HG03064 (cell line): ENCODE measurements at regions not wholly inside any gene's neighbourhood (a gene's known extent, or its start where the extent isn't known, plus 50 kb on each side); places are given as distances from the start of the nearest gene placed in this dataset.
"Not testable (repeated sequence)": the region's sequence is repeated elsewhere in the genome, so short reads cannot be mapped to it uniquely, and the experiment has no call there.

Experiments used
- ATAC-seq: cut with Tn5 transposase; IDR thresholded peaks from one replicate; pipeline ENCODE4 v1.9.1; 2021; ENCODE audit warnings: low read depth; ENCODE audit not compliant: unreplicated experiment

GRCh38 chr9:78699217-78699616 lies 402.3 kb downstream of the PSAT1 start:
- not testable (repeated sequence) for ATAC-seq

DNA sequence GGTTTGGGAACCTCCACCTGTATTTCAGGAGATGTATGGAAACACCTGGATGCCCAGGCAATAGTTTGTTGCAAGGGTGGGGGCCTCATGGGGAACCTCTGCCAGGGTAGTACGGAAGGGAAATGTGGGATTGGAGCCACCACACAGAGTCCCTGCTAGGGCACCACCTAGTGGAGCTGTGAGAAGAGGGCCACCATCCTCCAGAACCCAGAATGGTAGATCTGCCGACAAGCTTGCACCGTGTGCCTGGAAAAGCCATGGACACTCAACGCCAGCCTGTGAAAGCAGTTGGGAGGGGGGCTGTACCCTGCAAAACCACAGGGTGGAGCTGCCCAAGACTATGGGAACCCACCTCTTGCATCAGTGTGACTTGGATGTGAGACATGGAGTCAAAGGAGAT lies 407.2 kb downstream of the PSAT1 start:
- ATAC-seq: not testable (repeated sequence)

DNA sequence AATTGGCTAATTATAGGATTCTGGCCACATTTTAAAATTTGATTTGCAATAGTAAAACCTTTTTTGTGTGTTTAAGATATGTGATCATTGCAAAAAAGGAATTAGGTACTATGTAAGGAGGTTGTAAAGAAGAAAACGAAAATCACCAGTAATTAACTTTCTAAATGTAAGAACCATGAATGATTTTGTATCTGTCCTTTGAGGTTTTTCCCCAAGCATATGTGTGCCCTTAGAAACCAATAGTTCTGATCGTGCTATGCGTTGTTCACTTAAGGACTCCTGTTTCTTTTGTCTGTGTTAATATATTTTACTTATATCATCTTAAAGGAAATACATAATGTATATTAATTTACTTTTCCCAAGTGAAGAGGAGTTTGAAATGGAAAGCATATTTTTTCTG lies 410.2 kb downstream of the PSAT1 start:
- peak; percentile 49 for ATAC-seq

DNA sequence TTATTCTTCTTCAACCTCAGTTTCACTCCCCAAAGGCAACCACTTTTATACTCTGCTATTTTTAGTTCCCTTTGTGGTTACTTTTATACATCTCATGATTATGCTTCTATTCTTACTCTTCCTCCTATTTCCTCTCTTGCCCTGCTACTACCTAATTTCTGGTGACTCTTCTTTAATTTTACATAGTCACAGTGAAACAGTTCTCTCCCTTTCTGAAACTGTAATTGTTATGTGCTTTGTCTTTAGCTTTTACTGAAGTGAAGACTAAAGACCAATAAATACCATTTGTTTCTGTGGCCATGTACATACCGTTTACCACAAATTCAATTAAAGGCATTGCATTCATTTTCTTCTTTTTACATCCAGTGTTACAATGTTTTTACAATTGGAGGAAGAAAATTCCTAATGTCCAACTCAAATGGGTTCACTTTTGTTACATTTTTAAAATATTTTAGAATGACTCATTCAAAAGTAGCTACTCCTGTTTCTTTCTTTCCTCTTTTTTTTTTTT lies 410.6 kb downstream of the PSAT1 start:
- peak; percentile 93 for ATAC-seq

DNA sequence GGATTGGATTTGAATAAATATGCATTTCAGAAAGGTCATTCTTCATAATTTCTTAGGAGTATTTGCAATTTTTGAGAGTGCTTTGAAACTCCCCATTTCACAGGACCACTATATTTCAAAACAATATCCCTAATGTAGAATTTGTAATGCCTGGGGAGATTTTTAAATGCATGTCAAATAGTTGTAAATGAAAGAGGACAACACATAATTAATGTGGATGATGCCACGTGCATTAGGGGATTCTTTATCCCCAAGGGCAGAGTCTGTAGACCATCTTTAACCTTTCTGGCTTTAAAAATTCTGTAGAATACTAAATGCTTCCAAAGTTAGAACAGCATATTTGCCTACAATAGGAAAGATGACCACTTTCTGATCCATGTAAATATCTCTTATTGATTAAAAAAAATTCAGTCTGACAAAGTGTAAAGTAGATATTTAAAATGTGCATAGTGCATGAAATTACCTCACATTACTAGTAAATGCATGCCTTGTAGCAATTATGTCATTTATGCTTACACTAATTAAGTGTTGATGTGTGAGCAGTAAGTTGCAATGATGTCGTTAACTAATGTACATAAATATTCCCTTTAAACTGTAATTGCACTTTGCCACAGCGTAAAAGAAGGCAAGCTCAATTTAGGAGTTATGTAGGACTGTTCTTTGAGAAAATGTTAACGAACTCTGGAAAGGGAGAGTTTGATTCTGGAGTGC lies 416.1 kb downstream of the PSAT1 start:
- no peak for ATAC-seq

DNA sequence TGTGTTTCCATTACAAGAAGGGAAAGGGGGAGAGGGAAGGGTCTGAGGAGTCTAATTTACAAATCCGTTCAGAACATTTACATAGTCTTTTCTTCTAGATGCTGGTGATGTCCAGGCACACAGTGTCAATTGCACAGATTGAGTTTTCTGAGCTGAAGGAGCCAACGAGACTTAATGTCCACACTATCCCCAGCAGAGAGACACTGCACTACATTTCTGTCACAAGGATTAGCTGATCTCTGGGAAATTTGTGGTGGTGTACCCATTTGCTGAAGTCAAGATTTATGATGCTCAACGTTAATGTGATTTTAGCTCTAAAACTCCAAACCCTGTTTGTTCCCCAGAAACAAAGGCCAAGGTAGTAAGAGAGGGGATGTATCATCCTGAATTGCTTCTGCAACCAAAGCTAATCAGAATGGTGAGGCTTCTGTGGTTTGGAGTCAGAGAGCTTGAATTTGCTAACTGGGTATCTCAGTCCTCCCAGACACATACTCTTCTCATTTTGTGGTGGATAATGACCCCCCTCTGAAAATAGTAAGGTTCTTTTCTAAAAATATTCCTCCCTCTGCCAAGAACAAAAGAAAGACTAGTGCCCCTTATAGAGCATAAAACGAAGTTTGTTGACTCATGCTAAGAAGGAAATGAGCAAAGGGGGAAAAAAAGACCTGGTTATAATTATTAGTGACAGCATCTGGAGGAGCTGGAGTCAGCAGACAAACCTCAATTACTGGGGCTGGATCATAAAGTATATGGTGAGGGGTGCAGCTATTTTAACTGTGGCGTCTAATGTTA lies 416.9 kb downstream of the PSAT1 start:
- ATAC-seq: no peak

GRCh38 chr9:78714576-78714975 lies 417.7 kb downstream of the PSAT1 start:
- no peak for ATAC-seq

DNA sequence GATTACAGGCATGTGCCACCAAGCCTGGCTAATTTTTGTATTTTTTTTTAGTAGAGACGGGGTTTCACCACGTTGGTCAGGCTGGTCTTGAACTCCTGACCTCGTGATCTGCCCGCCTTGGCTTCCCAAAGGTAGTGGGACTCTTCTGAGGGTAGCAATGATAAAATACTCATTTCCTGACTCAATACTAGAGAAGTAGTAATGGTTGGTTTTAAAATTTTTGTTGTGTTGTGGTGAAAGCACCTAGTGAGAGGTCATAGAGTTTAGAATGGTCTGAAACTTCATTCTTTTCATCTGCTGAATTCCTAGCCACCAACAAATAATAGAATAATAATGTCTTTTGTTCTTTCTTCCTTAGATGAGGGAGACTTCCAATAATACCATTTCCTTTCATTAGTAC lies 422.1 kb downstream of the PSAT1 start:
- not testable (repeated sequence) for ATAC-seq

GRCh38 chr9:78724896-78725295 lies 428.0 kb downstream of the PSAT1 start:
- no peak for ATAC-seq

- ATAC-seq: no peak
Measured at GRCh38 chr9:78725503-78725902, 428.6 kb downstream of the PSAT1 start.

DNA sequence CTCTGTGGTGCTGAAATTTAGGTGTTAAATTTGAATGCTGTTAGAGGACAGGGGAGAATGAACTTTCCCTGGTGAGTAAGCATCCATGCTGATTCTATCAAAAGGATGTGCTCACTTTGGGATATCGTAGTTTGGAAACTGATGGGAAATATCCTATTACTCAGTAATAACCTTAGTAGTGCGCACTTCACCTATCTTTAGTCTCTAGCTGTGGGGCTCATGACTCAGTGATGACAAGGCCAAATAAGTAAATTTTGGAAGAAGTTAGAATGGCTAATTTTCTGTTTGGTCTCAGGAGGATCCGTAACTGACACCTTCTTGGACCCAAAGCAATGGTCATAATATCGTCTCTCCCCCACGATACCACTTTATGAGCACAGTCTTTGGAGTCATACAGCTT lies 448.4 kb downstream of the PSAT1 start:
- no peak for ATAC-seq

DNA sequence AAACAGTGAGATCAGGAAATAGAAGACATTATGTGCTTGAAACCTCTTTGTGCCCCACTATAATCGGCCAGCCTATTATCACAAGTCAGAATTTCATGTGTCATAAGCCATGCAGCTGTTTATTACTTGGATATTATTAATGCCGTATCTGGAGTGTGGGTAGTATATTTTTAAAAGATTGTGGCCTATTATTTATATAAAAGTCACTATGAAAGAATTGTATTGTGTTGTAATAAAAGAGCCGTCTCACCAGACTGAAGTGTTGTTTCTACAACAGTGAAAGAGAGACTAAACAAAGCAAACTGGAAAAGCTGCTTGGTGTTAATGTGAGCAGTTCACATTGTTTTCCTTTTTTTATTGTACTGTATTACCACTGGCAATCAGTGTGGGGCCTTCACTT lies 449.1 kb downstream of the PSAT1 start:
- ATAC-seq: no peak

GRCh38 chr9:78753039-78753438 lies 456.1 kb downstream of the PSAT1 start:
- ATAC-seq: no peak

DNA sequence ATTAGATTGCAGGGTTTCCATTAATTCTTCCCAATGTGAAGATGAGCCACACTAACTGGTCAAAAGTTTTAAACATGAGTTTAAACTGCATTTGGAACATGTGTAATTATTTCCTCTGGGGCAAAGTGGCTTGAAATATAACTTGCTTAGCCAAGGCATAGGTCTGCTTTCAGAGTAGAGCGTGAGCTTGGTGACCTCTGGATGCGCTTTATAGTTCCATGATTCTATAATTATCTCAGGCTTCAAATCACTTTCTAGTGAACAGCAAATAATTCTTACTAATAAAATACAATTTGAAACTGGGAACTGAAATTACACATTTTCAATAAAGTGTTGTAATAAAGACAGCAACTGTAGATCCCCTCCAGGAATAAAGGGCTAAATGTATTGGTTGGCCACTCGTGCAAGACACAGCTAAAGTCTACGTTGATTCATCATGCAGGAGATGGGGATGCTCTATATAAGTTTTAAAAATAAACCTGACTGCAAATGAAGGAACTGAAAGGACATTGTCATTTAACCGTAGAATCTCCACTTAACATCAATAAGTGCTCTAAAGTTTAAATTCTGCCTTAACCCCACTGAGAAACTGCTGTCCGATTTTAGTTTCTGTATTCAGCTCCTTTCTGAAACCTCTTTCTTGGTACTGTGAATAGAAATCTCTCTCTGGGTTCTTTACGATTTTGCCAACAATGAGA lies 460.0 kb downstream of the PSAT1 start:
- ATAC-seq: peak; percentile 79

GRCh38 chr9:78763424-78763823 lies 466.5 kb downstream of the PSAT1 start:
- ATAC-seq: no peak

GRCh38 chr9:78765861-78766260 lies 468.9 kb downstream of the PSAT1 start:
- ATAC-seq: no peak

DNA sequence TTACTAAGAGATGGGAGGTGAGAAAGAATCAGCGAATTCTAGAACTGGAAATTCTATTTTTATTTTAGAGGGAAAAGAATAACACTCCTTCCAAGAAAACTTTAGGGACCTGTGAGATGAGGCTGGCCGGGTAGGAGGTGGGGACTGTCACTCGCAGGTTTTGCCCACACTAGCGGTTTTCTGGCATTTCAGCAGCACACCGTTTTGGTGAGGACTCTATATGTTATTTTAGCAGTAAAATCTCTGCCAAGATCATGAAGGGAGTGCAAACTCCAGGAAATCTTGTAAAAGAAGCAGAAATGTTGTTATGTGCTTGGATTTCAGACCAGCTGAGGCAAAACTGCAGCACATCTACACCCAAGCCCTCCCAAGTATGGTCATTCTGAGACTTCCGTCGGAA lies 470.6 kb downstream of the PSAT1 start:
- no peak for ATAC-seq

- no peak for ATAC-seq
Measured at GRCh38 chr9:78769690-78770089, 472.8 kb downstream of the PSAT1 start.

GRCh38 chr9:78775211-78775610 lies 478.3 kb downstream of the PSAT1 start:
- no peak for ATAC-seq

DNA sequence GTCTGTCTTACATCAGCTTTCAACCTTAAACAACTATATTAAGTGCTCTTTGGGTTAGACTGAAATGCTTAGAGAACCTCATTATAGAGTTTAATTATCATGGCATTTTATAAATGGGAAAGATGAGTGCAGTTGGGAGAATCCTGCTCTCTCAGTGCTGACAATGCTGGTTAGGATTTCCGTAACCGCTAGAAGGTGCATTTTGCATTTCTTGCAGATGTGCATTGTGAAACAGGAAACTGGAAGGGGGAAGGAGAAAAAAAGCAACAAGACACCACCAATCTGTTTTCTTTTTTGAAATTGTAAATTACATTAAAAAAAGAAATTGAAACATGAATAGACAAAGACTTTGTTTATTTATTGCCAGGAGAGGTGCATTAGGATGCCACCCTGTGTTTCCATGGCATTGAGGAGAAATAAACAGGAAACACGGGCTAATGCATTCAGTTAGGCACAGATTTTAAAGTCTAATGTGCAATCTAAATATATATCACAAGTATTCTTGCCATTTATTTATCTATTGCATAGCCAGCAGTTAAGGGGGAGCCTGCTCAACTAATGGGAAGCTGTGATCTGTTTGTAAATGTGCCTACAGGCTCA lies 478.9 kb downstream of the PSAT1 start:
- no peak for ATAC-seq

- ATAC-seq: no peak
Measured at GRCh38 chr9:78777747-78778146, 480.8 kb downstream of the PSAT1 start.
